Upper lobe of right lung (tissue), 1 donor: ENCODE measurements at regions not wholly inside any gene's neighbourhood (a gene's known extent, or its start where the extent isn't known, plus 50 kb on each side); places are given as distances from the start of the nearest gene placed in this dataset.
"Not testable (repeated sequence)": the region's sequence is repeated elsewhere in the genome, so short reads cannot be mapped to it uniquely, and the experiment has no call there.

Source experiments
- ATAC-seq: fragments of 200-7000 bp; cut with Tn5 transposase; one replicate; pipeline ENCODE4 v1.9.1; 2020; ENCODE audit warnings: mild to moderate bottlenecking, moderate library complexity
- DNase-seq: peaks from one replicate; pipeline ENCODE4 v3.0.0-alpha.2; 2020
- H3K27ac ChIP-seq: fragments of 200-600 bp; one replicate; pipeline ENCODE4 v1.8.0; 2022
- H3K27me3 ChIP-seq: fragments of 200-600 bp; one replicate; pipeline ENCODE4 v1.8.0; 2022; ENCODE audit warnings: mild to moderate bottlenecking
- H3K36me3 ChIP-seq: fragments of 200-600 bp; one replicate; pipeline ENCODE4 v1.8.0; 2022
- H3K4me1 ChIP-seq: fragments of 200-600 bp; one replicate; pipeline ENCODE4 v1.8.0; 2022
- H3K4me3 ChIP-seq: fragments of 200-600 bp; one replicate; pipeline ENCODE4 v1.8.0; 2022; ENCODE audit warnings: mild to moderate bottlenecking
- H3K9me3 ChIP-seq: fragments of 200-600 bp; one replicate; pipeline ENCODE4 v1.8.0; 2022
- CTCF ChIP-seq: fragments of 200-600 bp; IDR thresholded peaks from one replicate; pipeline ENCODE4 v1.8.0; 2022; ENCODE audit warnings: antibody characterized with exemption
- intact Hi-C: fragments of 100-400 bp; cut with DNase I; formaldehyde crosslinking; loops from one replicate; pipeline ENCODE4 v1.11.0; 2022
- donor health status: DM: no; HTN: yes; CAD: no; lungs with severe emphysema.

GRCh38 chr4:115515772-115516171 lies 402.4 kb upstream of the NDST4 start:
- Histone ChIP-seq H3K9me3 (no peaks in the 10 kb centered on the region), H3K4me3 (no peak overlapping the region), H3K36me3 (no peaks in the 10 kb centered on the region), H3K4me1 (no peaks in the 10 kb centered on the region), H3K27me3 (no peaks in the 10 kb centered on the region), H3K27ac (no peak overlapping the region)
- DNase-seq (no peak), ATAC-seq (no peak)
- intact Hi-C loops = no loop called here
- no peak for TF ChIP-seq CTCF

DNA sequence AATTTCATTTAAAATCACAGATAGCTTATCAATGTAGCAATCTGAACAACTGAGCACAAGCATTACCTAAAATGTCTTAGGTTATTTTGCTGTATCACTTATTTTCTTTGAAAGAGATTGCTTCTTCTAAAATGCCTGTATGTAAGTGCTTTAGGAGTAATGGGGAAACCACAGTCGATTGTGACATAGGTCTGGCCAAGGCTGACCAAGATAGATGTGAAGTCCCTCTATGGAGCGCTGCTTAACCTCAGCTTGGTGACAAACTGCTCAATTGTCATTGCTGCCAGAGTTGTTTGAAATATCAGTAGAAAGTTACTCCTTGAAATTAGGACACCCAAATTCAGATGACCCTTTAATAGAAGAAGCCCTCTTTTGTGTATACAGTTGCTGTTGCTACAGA lies 401.9 kb upstream of the NDST4 start:
- no peaks in the 10 kb centered on the region for H3K9me3 ChIP-seq
- H3K4me1 ChIP-seq = no peaks in the 10 kb centered on the region
- no peak for DNase-seq
- H3K4me3 ChIP-seq = no peak overlapping the region
- no peak for ATAC-seq
- H3K27ac ChIP-seq = no peak overlapping the region
- no peak for TF ChIP-seq CTCF
- H3K27me3 ChIP-seq = no peaks in the 10 kb centered on the region
- H3K36me3 ChIP-seq = no peaks in the 10 kb centered on the region
- intact Hi-C loops = no loop called here

GRCh38 chr4:115514675-115515074 lies 401.3 kb upstream of the NDST4 start:
- Histone ChIP-seq H3K36me3 (no peaks in the 10 kb centered on the region), H3K9me3 (no peaks in the 10 kb centered on the region), H3K4me1 (no peaks in the 10 kb centered on the region), H3K27me3 (no peaks in the 10 kb centered on the region), H3K4me3 (no peak overlapping the region), H3K27ac (no peak overlapping the region)
- no peak for DNase-seq
- ATAC-seq = no peak
- no peak for TF ChIP-seq CTCF
- intact Hi-C loops = no loop called here

DNA sequence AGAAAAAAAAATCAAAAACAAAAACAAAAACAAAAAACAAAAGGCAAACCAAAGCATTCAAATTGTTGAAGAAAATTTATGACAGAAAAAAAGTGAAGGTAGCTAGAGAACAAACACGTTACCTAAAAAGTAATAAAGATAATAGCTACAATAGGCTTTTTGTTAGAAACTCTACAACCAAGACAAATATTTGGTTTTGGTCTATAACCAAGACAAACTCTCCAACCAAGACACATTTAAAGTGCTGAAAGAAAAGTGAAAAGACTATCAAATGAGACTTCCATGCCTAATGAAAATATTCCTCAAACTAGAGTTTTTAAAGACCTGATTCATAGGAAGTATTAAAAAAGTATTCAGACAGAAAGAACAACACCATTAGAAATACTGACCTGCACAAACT lies 391.9 kb upstream of the NDST4 start:
- Histone ChIP-seq H3K27ac (no peak overlapping the region), H3K36me3 (no peaks in the 10 kb centered on the region), H3K9me3 (no peaks in the 10 kb centered on the region), H3K4me1 (no peaks in the 10 kb centered on the region), H3K27me3 (no peaks in the 10 kb centered on the region), H3K4me3 (no peak overlapping the region)
- intact Hi-C loops = no loop called here
- no peak for DNase-seq
- ATAC-seq = no peak
- no peak for TF ChIP-seq CTCF

DNA sequence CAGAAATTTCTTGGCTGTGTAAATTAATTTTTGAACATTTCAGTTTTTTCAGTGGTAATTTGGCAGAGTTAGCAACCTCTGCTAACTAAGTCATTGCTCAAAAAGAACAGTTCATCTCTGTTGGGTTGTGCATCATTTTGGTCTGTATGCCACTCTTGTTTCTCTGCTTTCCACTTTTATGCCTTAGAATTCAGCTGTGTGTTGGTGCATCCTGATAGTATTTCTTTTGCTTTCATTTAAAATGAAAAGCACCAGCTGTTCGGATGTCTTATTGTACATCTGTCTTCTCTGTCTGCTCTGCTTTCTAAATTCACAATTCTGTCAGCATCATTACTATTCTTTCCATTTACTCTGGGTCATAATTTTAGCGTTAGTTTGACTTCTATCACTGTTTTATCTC lies 388.2 kb upstream of the NDST4 start:
- no peak for DNase-seq
- Histone ChIP-seq H3K27me3 (no peaks in the 10 kb centered on the region), H3K4me1 (no peaks in the 10 kb centered on the region), H3K9me3 (no peaks in the 10 kb centered on the region), H3K27ac (no peak overlapping the region), H3K4me3 (no peak overlapping the region), H3K36me3 (no peaks in the 10 kb centered on the region)
- intact Hi-C loops = no loop called here
- no peak for ATAC-seq
- TF ChIP-seq CTCF = no peak

GRCh38 chr4:115493770-115494169 lies 380.4 kb upstream of the NDST4 start:
- H3K4me1 ChIP-seq, intact Hi-C loops, DNase-seq, H3K36me3 ChIP-seq, ATAC-seq, H3K4me3 ChIP-seq, H3K9me3 ChIP-seq, H3K27me3 ChIP-seq, H3K27ac ChIP-seq: not testable (repeated sequence)
